ENCODE measurements at regions not wholly inside any gene's neighbourhood (a gene's known extent, or its start where the extent isn't known, plus 50 kb on each side); places are given as distances from the start of the nearest gene placed in this dataset.

GRCh38 chr6:71203206-71203605 lies 85.4 kb upstream of the OGFRL1 start:
- TF ChIP-seq CTCF (conservative IDR thresholded peaks at IDR 0.05; ENCODE audit: low read depth, low read length) (no peak), EZH2phosphoT487 (IDR thresholded peaks at IDR 0.05; ENCODE audit: borderline replicate concordance, low read length) (no peak), EZH2 (IDR thresholded peaks at IDR 0.05; ENCODE audit: low read length, unreplicated experiment) (no peak)
